HG03139 (cell line): ENCODE measurements at regions not wholly inside any gene's neighbourhood (a gene's known extent, or its start where the extent isn't known, plus 50 kb on each side); places are given as distances from the start of the nearest gene placed in this dataset.
"Not testable (repeated sequence)": the region's sequence is repeated elsewhere in the genome, so short reads cannot be mapped to it uniquely, and the experiment has no call there.

Source experiments
- ATAC-seq: cut with Tn5 transposase; IDR thresholded peaks from one replicate; pipeline ENCODE4 v1.9.1; 2021; ENCODE audit not compliant: unreplicated experiment

DNA sequence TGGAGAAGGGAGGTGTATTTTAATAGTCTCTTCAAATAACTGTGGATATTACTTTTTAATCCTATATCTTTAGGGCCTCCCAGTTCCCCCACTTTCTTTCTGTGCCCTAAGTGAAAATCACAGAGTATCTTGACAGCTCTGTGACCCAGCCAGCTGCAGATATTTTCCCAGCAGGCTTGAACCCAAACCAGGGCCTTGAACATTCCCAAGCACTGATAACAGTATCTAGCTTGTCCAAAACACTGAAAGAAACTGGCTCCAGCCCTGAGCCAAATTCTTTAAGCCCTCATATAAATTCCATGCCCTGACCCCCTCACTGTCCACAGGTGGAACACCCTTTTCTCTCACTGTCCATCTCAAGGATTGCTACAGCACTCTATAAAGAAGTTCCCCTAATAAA lies 388.1 kb upstream of the CHAC2 start:
- ATAC-seq: no peak

DNA sequence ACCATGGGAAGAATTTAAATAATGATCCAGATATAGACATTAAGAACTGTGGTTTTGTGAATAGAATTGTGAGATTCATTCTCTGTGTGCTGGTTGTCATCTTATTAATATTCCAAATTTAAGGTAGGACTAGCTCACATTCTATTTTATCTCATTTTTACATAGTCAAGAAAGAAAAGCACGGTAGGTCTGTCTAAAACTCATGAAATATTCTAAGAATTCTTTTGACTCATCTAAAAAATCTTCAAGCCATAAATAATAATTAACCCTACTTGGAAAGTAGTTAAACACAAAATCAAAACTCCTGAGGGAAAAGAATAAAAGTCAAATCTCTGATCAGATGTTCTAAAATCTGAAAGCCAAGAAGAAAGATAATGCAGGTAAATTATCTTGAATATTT lies 388.8 kb upstream of the CHAC2 start:
- no peak for ATAC-seq

DNA sequence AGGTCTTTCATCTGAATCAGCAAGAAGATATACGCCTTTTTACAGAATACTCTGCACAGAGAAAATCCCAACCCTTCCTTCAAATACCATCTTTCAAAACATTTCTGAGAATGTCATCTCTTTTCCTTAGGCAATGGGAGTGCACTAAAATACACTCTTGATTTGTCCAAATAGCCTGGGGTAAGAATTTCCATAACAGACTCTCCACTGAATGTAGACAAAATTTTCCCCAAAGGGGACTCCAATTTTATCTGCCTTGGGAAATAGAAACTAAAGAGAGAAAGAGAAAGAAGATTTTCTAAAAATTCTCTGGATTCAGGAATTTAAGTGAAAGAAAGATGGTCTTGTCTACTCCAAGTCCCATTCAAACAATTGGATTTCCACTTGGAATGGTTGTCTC lies 394.5 kb upstream of the CHAC2 start:
- ATAC-seq: no peak

DNA sequence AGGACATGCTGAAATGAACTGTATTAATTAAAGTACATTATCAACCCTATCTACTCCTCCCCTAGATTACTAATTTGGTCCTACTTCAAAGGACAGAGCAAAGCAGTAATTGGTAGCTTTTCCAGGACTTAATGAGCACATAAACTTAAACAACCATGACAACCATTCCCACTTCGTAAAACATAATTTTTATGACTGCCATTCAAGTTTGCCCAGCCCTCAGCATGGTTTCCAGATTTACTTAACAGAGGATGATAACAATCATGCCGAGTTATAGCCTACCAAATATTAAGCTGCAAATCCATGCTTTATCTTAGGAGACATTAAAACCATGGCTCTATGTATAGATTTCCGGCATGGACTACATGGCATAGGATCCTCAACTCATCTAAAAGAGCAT lies 401.1 kb upstream of the CHAC2 start:
- no peak for ATAC-seq

DNA sequence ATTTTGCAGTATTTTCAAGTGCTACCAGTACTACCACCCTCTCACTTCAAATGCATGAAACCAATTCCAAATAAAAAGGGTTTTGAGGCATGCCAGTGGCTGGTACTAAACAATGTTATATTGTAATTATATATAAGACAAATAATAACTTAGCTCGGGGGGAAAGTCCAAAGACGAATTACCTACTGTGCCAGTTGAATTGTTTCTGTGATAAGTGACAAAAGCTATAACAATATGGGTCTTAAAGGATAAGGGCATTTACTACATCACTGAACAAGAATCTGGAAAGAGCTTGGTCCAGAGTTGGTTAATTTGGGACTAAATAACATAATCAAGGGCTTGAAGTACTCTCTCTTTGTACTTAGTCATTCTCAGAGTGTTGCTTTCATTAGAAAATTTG lies 404.7 kb upstream of the CHAC2 start:
- no peak for ATAC-seq

DNA sequence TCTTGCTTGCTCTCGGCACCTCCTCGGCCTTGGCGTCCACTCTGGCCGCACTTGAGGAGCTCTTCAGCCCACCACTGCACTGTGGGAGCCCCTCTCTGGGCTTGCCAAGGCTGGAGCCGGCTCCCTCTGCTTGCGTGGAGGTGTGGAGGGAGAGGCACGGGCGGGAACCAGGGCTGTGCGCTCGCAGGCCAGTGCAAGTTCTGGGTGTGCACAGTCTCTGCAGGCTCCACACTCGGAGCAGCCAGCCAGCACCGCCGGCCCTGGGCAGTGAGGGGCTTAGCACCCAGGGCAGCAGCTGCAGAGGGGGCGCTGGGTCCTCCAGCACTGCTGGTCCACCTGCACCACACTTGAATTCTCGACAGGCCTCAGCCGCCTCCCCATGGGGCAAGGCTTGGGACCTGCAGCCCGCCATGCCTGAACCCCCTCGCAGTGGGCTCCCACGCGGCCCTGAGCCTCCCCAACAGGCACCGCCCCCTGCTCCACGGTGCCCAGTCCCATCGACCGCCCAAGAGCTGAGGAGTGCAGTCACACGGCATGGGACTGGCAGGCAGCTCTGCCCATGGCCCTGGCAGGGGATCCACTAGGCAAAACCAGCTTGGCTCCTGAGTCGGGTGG lies 411.2 kb upstream of the CHAC2 start:
- no peak for ATAC-seq

DNA sequence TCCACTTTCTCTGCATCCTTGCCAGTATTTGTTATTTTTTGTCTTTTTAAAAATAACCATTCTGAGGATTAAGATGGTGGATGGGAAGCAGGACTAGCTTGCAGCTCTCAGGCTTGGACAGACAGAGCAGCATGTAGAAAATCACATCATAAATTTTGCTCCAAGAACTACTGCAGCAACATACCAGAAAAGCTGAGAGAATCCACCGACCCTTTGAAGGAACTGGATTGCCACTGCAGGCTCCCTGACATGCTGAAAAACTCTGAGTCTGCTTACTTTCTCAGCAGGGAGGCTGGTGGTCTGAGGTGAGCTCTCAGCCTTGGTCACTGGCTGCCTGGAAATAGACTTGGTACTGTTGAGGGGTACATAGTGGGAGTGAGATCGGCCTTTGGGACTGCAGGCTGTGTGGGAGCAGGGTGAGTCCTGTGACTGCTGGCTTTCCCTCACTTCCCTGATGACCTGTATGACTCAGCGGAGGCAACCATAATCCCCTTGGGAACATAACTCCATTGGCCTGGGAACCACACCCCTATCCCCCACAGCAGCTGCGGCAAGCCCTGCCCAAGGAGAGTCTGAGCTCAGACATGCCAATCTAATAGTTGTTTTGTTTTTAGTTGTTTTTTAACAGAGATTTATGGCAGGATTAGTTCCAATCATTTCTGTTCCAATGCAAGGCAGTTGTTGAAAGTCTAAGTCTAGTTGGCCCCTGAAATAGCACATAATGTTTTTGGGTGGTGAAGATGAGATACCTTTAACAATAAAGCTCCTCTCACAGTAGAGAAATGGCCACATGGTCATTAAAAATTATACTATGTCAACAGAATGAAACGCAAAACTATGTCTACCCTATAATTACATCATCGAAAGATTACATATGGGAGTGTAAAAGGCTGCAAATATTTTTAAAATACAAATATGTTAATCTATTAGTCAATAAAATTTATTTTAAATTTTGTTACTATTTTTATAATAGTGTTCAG lies 414.2 kb upstream of the CHAC2 start:
- ATAC-seq: no peak

DNA sequence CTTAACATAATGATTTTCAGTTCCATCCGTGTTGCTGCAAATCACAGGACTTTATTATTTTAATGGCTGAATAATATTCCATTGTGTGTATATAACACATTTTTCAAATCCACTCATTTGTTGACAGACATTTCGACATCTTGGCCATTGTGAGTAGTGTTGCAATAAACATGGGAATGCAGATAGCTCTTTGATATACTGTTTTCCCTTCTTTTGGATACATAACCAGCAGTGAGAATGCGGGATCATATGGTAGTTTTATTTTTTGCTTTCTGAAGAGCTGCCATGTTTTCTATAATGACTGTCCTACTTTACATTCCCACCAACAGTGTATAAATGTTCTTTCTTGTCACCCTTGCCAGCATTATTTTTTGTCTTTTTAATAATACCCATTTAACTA lies 420.3 kb upstream of the CHAC2 start:
- ATAC-seq: no peak

DNA sequence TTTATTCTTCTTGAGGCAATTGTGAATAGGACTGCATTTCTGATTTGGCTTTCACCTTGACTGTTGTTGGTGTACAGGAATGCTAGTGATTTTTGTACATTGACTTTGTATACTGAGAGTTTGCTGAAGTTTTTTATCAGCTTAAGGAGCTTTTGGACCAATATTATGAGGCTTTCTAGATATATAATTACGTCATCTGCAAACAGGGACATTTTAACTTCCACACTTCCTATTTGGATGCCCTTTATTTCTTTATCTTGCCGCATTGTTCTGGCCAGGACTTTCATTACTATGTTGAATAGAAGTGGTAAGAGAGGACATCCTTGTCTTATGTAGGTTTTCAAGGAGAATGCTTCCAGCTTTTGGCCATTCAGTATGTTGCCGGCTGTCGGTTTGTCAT lies 425.4 kb upstream of the CHAC2 start:
- no peak for ATAC-seq

DNA sequence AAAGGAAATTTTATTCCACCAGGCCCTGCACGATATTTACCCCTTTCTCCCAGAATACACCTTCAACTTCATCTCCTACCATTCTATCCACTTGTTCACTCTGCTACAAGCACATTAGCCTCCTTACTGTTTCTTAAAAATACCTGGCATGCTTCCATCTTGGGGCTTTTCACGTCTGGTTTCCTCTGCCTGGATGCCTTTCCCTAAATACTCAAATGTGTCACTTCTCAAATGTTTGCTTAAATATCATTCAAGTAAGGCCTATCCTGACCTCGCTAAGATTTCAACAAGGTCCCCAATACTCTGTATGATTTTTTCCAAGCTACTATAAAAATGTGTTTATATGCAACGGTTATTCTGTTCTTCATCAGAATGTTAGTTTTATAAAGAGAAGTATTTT lies 433.0 kb upstream of the CHAC2 start:
- no peak for ATAC-seq

DNA sequence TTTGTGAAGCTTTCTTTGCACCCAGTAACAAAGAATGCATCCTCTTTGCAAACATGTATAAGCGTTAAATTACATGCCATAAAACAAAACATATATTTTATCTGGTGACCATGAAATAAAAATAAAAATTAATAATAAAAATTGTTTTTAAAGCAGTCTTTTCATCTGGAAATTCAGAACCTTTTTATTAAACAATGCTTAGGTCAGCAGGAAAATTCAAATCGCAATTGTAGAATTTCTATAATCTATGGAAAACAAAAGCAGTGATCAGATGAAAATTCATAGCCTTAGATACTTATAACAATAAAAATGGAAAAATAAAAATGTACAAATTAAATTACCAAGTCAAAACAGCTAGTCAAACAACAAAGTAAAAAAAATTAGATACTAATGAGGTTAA lies 435.9 kb upstream of the CHAC2 start:
- no peak for ATAC-seq

DNA sequence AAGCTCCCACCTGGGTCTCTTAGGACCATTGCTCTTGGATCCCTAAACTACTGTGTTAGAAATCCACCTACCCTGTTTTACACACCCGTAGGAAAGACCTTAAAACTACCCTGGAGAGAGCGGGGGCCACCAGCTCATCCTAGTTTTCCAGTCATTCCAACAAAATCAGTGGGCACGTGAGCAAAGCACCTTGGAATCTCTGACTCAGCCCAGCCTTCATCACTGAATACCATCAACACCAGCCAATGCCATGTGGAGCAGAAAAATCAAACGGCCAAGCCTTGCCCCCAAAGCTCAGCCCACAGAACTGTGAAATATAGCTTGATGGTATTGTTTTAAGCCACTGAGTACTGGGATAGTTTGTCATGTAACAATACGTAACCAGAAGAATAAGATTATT lies 449.7 kb upstream of the CHAC2 start:
- no peak for ATAC-seq

DNA sequence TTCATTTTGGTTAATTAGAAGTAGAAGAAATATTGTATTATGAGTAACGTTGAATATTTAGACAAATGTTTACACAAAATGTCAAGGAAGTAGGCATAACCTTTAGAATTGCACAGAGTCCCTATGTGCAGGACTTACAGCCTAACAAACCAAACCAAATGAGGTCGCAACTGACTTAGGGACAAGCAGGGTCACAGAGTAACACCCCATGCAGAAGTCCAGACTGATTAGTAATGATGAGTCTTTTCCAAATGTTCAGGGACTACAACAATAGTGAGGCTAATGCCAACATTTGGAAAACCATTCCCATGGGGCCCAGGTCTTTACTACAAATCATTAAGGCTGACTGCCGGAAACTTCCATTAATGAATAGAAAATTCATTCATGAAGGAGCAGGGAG lies 452.5 kb upstream of the CHAC2 start:
- ATAC-seq: no peak

DNA sequence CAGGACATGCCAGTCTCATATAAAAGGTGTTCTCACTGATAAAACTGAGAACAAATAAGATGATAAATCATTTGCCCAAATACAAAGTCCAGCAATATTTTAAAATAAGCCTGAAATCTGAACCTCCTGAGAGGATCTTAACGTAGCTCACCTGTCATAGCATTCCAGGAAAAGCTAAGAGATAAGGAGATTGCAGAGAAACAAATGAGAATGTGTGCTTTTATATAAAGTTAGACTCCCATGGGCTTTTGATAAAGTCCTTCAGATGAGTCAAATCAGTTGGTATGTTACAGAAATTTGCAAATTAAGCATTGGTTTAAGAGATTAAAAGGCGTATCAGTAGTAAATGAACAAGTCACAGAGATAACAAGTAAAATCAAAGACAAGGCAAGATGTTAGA lies 452.9 kb upstream of the CHAC2 start:
- no peak for ATAC-seq

DNA sequence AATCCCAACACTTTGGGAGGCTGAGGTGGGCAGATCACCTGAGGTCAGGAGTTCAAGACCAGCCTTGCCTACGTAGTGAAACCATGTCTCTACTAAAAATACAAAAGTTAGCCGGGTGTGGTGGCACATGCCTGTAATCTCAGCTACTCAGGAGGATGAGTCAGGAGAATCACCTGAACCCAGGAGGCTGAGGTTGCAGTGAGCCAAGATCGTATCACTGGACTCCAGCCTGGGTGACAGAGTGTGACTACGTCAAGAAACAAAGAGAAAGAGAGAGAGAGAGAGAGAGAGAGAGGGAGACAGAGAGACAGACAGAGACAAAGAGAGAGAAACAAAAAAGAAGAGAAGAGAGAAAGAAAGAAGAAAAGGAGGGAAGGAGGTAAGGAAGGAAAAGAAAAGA lies 454.0 kb upstream of the CHAC2 start:
- ATAC-seq: not testable (repeated sequence)

DNA sequence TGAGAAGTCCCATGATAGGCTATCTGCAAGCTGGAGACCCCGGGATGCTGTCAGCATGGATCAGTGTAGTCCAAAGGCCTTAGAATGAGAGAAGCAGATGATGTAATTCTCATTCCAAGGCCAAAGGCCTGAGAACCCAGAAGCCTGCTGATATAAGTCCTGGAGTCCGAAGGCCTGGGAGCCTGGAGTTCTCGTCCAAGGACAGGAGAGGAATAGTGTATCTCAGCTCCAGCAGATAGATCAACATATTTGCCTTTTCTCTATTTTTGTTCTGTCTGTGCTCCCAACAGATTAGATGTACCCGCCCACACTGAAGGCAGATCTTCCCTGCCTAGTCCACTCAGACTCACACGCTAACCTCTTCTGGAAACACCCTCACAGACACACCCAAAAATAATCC lies 454.9 kb upstream of the CHAC2 start:
- no peak for ATAC-seq

DNA sequence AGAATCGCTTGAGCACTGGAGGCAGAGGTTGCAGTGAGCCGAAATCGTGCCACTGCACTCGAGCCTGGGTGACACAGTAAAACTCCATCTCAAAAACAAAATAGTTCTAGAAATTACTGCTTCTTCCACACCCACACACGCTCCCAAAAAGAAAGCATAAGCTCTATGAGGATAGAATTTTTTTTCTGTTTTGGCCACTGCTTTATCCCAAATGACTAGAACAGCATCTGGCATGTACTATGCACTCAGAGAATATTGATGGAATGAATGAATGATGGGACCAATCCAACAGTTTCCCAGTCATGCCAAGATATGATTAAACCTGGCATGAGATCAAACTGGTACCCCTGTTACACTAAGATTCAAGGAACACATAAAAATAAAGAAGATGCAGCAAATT lies 455.4 kb upstream of the CHAC2 start:
- ATAC-seq: no peak

DNA sequence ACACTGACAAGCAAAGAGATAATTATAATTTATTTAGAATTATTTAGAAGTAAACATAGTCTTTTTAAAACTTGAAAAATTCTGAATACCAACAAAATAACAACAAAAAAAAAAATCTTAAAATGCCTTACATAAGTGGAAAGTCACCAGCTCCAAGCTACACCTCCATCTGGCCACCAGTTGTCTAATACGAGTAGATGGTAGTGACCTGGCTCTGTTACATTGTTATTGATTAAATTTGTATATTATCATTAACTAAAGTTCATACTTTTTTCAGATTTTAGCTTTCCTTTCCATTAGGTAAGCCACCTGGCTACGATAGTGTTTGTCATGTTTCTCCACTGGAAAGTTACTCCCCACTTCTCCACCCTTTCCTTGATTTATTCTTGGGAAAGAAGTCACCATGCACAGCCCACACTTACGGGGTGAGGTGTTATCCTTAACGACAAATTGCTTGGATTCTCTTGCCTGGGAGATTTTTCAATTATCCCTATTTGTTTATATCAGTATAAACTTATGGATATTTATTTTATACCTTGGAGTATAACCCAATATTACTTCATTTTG lies 464.5 kb upstream of the CHAC2 start:
- ATAC-seq: no peak

DNA sequence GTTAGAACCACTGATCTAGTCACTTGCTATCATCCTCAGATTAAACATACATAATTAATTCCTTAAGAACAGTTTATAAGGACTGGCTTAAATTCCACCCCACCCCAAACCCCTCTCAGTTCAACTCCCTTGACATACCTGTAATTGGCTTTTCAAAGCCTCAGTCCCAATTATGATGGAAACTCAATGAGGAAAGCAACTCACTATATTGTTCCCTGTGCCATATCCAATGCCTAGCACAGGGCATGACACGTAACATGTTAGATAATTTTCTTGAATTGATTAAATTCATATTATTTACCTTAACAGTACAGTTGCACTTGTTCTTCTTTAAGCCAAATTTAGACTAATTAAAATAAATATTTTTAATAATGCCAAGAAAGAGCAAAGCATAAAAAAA lies 465.1 kb upstream of the CHAC2 start:
- no peak for ATAC-seq

DNA sequence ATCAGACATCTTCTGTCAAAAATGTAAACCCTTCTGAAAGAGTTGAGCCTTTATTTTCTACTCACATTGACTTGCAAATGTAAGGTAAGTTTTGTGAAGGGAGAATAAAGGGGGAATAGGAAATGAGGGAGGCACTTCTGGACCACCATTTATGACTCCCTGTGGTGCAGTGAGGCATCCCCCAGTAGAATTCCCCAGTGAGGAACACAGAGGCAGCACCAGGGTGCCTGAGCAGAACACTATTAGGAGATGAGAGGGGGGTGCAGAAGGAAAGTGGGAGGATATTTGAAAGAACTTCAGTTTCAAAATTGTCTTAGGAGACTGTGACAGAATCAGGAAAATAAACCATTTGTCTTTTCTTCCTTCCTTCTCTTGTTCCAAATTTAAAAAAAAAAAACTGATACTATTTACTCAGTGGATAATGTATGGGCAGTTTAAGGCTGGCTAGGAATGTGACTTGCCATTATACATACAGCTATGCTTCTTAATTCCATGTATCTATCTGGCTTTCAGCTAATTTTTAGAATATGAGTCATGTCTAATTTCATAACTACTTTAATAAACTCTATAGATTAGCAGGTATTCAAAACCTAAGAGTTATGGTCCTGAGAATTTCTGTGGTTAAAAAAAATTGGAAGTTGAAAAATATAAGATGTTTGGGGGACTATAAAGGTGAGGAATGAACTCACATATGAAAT lies 478.1 kb upstream of the CHAC2 start:
- no peak for ATAC-seq

DNA sequence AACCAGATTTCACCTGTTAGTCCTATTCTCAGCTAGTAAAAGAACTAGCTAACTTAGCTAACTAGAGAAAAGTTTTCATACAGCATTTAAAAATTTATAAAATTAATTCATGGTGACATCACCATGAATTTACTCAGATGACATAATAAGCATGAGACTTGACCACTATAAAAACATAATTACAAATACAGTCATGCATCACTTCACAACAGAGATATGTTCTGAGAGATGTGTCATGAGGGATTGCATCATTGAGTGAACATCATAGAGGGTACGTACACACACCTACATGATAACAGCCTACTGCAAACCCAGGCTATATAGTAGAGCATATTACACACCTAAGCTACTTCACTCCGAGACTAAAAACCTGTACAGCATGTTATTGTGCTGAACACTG lies 481.3 kb upstream of the CHAC2 start:
- no peak for ATAC-seq

DNA sequence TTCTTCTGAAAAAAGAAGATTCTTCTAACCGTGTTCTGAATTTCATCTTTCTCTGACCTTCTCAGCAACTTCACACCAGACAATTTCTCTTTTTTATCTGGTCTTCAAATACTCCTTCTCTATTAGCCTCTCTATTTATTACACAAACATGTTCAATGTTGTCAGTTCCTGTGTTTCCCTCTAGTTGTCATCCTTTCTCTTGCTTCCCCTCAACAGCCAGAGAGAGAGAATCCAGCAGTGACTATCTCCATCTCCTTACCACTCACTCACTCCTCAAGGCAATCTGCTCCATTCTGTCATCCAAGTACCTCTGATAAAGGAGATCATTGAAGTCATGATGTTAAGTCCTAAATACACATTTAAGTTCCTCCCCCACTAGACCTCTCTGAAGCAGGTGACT lies 491.9 kb upstream of the CHAC2 start:
- no peak for ATAC-seq
